Loucy (cell line): ENCODE measurements at regions not wholly inside any gene's neighbourhood (a gene's known extent, or its start where the extent isn't known, plus 50 kb on each side); places are given as distances from the start of the nearest gene placed in this dataset.

Experiments
- H2AFZ ChIP-seq: fragments of 200-600 bp; sonication (generic); 2 replicates; pipeline ENCODE4 v1.6.0; 2016; ENCODE audit warnings: antibody characterized with exemption, mild to moderate bottlenecking, low read length, moderate library complexity
- H3F3A ChIP-seq: fragments of 200-600 bp; 2 replicates; pipeline ENCODE4 v1.6.0; 2016; ENCODE audit warnings: antibody characterized with exemption, low read depth, mild to moderate bottlenecking
- H3K27me3 ChIP-seq: fragments of 200-600 bp; sonication (generic); 2 replicates; pipeline ENCODE4 v1.6.1; 2014; ENCODE audit warnings: low read length, mild to moderate bottlenecking; ENCODE audit not compliant: insufficient read depth, poor library complexity, severe bottlenecking
- H3K36me3 ChIP-seq: fragments of 200-600 bp; sonication (generic); 2 replicates; pipeline ENCODE4 v1.6.1; 2016; ENCODE audit warnings: low read length; ENCODE audit not compliant: insufficient read depth
- H3K4me1 ChIP-seq: fragments of 200-600 bp; sonication (generic); 2 replicates; pipeline ENCODE4 v1.5.1; 2014; ENCODE audit warnings: low read length, mild to moderate bottlenecking; ENCODE audit not compliant: insufficient read depth, poor library complexity, severe bottlenecking
- H3K4me2 ChIP-seq: fragments of 200-600 bp; sonication (generic); 2 replicates; pipeline ENCODE4 v1.6.0; 2014; ENCODE audit warnings: antibody characterized with exemption, low read length, low read depth, mild to moderate bottlenecking; ENCODE audit not compliant: poor library complexity, severe bottlenecking
- H3K4me3 ChIP-seq: fragments of 200-600 bp; sonication (generic); 2 replicates; pipeline ENCODE4 v1.5.1; 2014; ENCODE audit warnings: low read length, mild to moderate bottlenecking, mixed read lengths; ENCODE audit not compliant: poor library complexity, severe bottlenecking
- H3K79me2 ChIP-seq: fragments of 200-600 bp; sonication (generic); 2 replicates; pipeline ENCODE4 v1.6.1; 2014; ENCODE audit warnings: low read length; ENCODE audit not compliant: insufficient read depth
- H3K9ac ChIP-seq: fragments of 200-600 bp; sonication (generic); 2 replicates; pipeline ENCODE4 v1.6.0; 2014; ENCODE audit warnings: mild to moderate bottlenecking, low read depth, low read length, moderate library complexity; ENCODE audit not compliant: poor library complexity, severe bottlenecking
- H3K9me2 ChIP-seq: fragments of 200-600 bp; sonication (generic); replicated peaks from 2 replicates; pipeline ENCODE4 v1.6.1; 2016; ENCODE audit warnings: low read depth, low read length, mixed read lengths
- H3K9me3 ChIP-seq: fragments of 200-600 bp; sonication (generic); 2 replicates; pipeline ENCODE4 v1.6.1; 2014; ENCODE audit warnings: mild to moderate bottlenecking, antibody characterized with exemption, low read length, low read depth; ENCODE audit not compliant: insufficient read depth
- H4K20me1 ChIP-seq: fragments of 200-600 bp; sonication (generic); 2 replicates; pipeline ENCODE4 v1.6.0; 2014; ENCODE audit warnings: antibody characterized with exemption, low read length, mild to moderate bottlenecking; ENCODE audit not compliant: insufficient read depth, poor library complexity, severe bottlenecking
- CTCF ChIP-seq: fragments of 200-600 bp; sonication (generic); conservative IDR thresholded peaks from 2 replicates; pipeline ENCODE4 v1.5.1; 2014; ENCODE audit warnings: mild to moderate bottlenecking, antibody characterized with exemption, low read length
- EZH2phosphoT487 ChIP-seq: fragments of 200-600 bp; IDR thresholded peaks from 2 replicates; pipeline ENCODE4 v1.6.1; 2018; ENCODE audit warnings: antibody characterized with exemption, mild to moderate bottlenecking, moderate library complexity, borderline replicate concordance

- H3K9me2 ChIP-seq, result no peaks in the 10 kb centered on the region
- no peaks in the 10 kb centered on the region for H3K9me3 ChIP-seq
- no peaks in the 10 kb centered on the region for H3K36me3 ChIP-seq
- no peaks in the 10 kb centered on the region for H3F3A ChIP-seq
- no peaks in the 10 kb centered on the region for H3K79me2 ChIP-seq
- no peaks in the 10 kb centered on the region for H3K4me1 ChIP-seq
- no peaks in the 10 kb centered on the region for H4K20me1 ChIP-seq
- no peaks in the 10 kb centered on the region for H3K27me3 ChIP-seq
- H3K4me3 ChIP-seq, result no peak overlapping the region
- H3K4me2 ChIP-seq, result no peak overlapping the region
- no peak overlapping the region for H3K9ac ChIP-seq
- TF ChIP-seq EZH2phosphoT487 (no peak), CTCF (no peak)
- H2AFZ ChIP-seq, result no peak overlapping the region
Observed at GRCh38 chr9:84481231-84481630, 140.7 kb upstream of the SLC28A3 start.

- Histone ChIP-seq H3K4me3 (no peak overlapping the region), H2AFZ (no peak overlapping the region), H3K9me3 (no peaks in the 10 kb centered on the region), H3F3A (no peaks in the 10 kb centered on the region), H3K9ac (no peak overlapping the region), H3K79me2 (no peaks in the 10 kb centered on the region), H4K20me1 (no peaks in the 10 kb centered on the region), H3K27me3 (no peaks in the 10 kb centered on the region), H3K9me2 (no peaks in the 10 kb centered on the region), H3K4me2 (no peak overlapping the region), H3K4me1 (no peaks in the 10 kb centered on the region), H3K36me3 (no peaks in the 10 kb centered on the region)
- TF ChIP-seq EZH2phosphoT487, result no peak
- TF ChIP-seq CTCF, result no peak
Observed at GRCh38 chr9:84481636-84482218, 141.2 kb upstream of the SLC28A3 start.

GRCh38 chr9:84482607-84483006 lies 142.0 kb upstream of the SLC28A3 start:
- Histone ChIP-seq H3K4me3 (no peak overlapping the region), H3K4me2 (no peak overlapping the region), H3F3A (no peaks in the 10 kb centered on the region), H3K36me3 (no peaks in the 10 kb centered on the region), H3K9me2 (no peaks in the 10 kb centered on the region), H2AFZ (no peak overlapping the region), H3K27me3 (no peaks in the 10 kb centered on the region), H3K79me2 (no peaks in the 10 kb centered on the region), H3K4me1 (no peaks in the 10 kb centered on the region), H3K9me3 (no peaks in the 10 kb centered on the region), H3K9ac (no peak overlapping the region), H4K20me1 (no peaks in the 10 kb centered on the region)
- TF ChIP-seq EZH2phosphoT487, result no peak
- TF ChIP-seq CTCF, result no peak
